HG02763 (cell line): ENCODE measurements at regions not wholly inside any gene's neighbourhood (a gene's known extent, or its start where the extent isn't known, plus 50 kb on each side); places are given as distances from the start of the nearest gene placed in this dataset.

Source experiments
- ATAC-seq: cut with Tn5 transposase; IDR thresholded peaks from one replicate; pipeline ENCODE4 v1.9.1; 2021; ENCODE audit warnings: mild to moderate bottlenecking, moderate library complexity; ENCODE audit not compliant: unreplicated experiment

- no peak for ATAC-seq
Observed at GRCh38 chr6:15882345-15882744, 219.5 kb upstream of the DTNBP1 start.

- ATAC-seq, result no peak
Observed at GRCh38 chr6:15881150-15881549, 218.3 kb upstream of the DTNBP1 start.

- peak; percentile 25 for ATAC-seq
Observed at GRCh38 chr6:15880262-15880973, 217.6 kb upstream of the DTNBP1 start.

GRCh38 chr6:15879371-15880261, 216.8 kb upstream of the DTNBP1 start:
- peak; percentile 52 for ATAC-seq

- no peak for ATAC-seq
Observed at GRCh38 chr6:15877231-15877630, 214.4 kb upstream of the DTNBP1 start.

- peak; percentile 55 for ATAC-seq
Observed at GRCh38 chr6:15876406-15876805, 213.6 kb upstream of the DTNBP1 start.

- ATAC-seq, result no peak
Observed at GRCh38 chr6:15875797-15876196, 213.0 kb upstream of the DTNBP1 start.

GRCh38 chr6:15874821-15875220, 212.0 kb upstream of the DTNBP1 start:
- ATAC-seq, result no peak

- ATAC-seq, result no peak
Observed at GRCh38 chr6:15874326-15874725, 211.5 kb upstream of the DTNBP1 start.

GRCh38 chr6:15872241-15873103, 209.6 kb upstream of the DTNBP1 start:
- no peak for ATAC-seq

- ATAC-seq, result no peak
Observed at GRCh38 chr6:15871276-15871675, 208.4 kb upstream of the DTNBP1 start.

GRCh38 chr6:15870333-15871043, 207.7 kb upstream of the DTNBP1 start:
- ATAC-seq, result no peak

GRCh38 chr6:15864708-15865062, 201.9 kb upstream of the DTNBP1 start:
- ATAC-seq, result no peak

GRCh38 chr6:15864038-15864707, 201.3 kb upstream of the DTNBP1 start:
- ATAC-seq, result no peak

- ATAC-seq, result no peak
Observed at GRCh38 chr6:15862810-15863209, 200.0 kb upstream of the DTNBP1 start.

- no peak for ATAC-seq
Observed at GRCh38 chr6:15861486-15861885, 198.7 kb upstream of the DTNBP1 start.

- no peak for ATAC-seq
Observed at GRCh38 chr6:15854826-15855710, 192.2 kb upstream of the DTNBP1 start.

- no peak for ATAC-seq
Observed at GRCh38 chr6:15854378-15854777, 191.6 kb upstream of the DTNBP1 start.

- ATAC-seq, result no peak
Observed at GRCh38 chr6:15853259-15853658, 190.4 kb upstream of the DTNBP1 start.
